Ureter (tissue), 1 donor: ENCODE measurements at regions not wholly inside any gene's neighbourhood (a gene's known extent, or its start where the extent isn't known, plus 50 kb on each side); places are given as distances from the start of the nearest gene placed in this dataset.
"Not testable (repeated sequence)": the region's sequence is repeated elsewhere in the genome, so short reads cannot be mapped to it uniquely, and the experiment has no call there.

Experiments used
- DNase-seq: peaks from one replicate; pipeline ENCODE4 v3.0.0-alpha.2; 2020; ENCODE audit warnings: low spot score
- donor health status: DM: yes; HTN: yes; CAD: no.

- no peak for DNase-seq
Observed at GRCh38 chr4:23958749-23959148, 68.9 kb upstream of the PPARGC1A start.

DNA sequence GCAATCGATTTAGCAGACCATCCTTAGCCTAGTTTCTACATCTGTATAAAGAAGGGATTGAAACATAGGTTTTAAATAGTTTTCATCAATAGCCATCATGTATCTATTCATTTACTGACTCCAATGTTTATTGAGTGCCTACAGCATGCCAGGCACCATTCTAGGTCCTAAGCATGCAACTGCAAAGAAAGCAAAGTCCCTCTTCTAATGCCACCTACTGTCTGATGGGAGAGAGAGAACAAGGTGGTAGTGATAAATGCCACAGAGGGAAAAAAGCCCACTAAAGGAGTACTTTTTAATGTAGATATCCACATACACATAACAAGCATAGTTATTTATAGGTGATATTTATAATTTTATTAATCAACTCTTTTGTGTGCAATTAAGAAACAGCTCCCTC, 67.6 kb upstream of the PPARGC1A start:
- no peak for DNase-seq

GRCh38 chr4:23956601-23957364, 66.9 kb upstream of the PPARGC1A start:
- DNase-seq, result no peak

- DNase-seq, result no peak
Observed at GRCh38 chr4:23952258-23952657, 62.4 kb upstream of the PPARGC1A start.

DNA sequence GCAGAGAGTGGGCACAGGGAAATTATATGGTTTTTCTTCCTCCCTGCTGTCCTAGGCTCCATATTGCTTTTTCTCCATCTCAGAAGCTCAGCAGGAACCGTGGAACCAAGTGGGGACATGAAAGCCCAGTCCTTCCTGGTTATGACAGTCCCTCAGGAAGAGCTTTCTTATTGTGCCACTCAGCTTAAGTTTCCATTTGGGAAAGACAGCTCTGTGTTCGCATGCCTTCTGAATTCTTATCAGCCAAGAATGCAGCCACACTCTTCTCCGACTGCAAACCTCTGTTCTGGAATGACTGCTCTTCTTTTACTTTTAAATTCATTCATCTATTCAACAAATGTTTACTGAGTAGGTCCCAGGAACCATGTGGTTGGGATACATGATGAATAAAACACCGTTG, 58.0 kb upstream of the PPARGC1A start:
- DNase-seq, result no peak

GRCh38 chr4:23946299-23946698, 56.5 kb upstream of the PPARGC1A start:
- no peak for DNase-seq

DNA sequence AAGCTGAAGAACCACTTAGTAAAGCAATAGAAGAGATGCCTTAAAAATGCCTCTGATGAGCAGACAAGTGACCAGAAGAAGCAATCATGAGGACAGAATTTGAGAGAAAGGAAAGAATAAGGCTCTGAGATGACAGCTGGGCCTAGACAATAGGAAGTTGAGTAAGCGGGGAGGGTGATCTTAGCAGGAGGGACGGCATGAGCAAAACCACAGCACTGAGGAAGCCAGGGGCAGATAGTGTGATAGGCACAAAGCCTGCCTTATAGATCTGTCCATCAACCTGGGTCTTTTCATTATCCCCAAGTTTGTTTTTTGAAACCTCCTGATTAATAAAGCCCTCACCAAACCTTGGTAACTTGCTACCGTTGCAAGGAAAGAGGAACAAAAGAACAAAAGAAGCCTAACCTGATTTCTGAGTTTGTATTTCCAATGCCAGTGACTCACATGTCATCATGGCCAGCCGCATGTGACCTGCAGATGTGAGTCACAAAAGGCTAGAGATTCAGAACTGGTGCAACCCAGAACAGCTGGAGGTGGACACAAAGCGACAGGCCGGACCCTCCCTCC, 55.7 kb upstream of the PPARGC1A start:
- DNase-seq, result peak; percentile 76

DNA sequence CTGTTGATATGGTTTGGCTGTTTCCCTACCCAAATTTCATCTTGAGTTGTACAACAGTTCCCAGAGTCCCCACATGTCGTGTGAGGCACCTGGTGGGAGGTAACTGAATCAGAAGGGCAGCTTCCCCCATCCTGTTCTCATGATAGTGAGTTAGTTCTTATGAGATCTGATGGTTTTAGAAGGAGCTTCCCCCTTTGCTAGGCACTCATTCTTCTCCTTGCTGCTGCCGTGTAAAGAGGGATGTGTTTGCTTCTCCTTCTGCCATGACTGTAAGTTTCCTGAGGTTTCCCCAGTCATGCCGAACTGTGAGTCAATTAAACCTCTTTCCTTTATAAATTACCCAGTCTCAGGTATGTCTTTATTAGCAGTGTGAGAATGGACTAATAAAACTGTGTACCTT, 54.7 kb upstream of the PPARGC1A start:
- not testable (repeated sequence) for DNase-seq

GRCh38 chr4:23943478-23943877, 53.6 kb upstream of the PPARGC1A start:
- DNase-seq, result no peak

DNA sequence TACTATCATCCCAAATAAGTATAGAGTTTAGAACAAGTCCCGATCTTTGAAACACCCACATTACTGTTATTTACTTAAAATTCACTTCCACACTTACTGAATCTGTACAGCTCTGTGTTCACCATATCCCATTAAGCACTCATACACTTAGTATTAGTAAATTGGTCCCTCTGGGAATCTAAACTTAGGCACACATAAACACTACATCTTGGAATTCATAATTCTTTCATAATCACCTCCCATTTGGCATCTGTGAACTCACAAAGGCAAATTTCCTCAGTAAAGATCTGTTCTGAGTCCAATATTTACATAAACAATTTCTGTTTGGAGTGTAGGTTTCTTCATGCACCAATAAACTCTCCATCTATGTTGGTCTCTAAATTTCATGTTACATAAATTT, 52.6 kb upstream of the PPARGC1A start:
- no peak for DNase-seq
